HCT116 (cell line): ENCODE measurements at regions not wholly inside any gene's neighbourhood (a gene's known extent, or its start where the extent isn't known, plus 50 kb on each side); places are given as distances from the start of the nearest gene placed in this dataset.

Source experiments
- ATAC-seq: fragments of 200-7000 bp; cut with Tn5 transposase; 2 replicates; pipeline ENCODE4 v1.9.1; 2020; ENCODE audit warnings: mild to moderate bottlenecking, moderate library complexity
- BruUV-seq: library from RNA; stranded (reverse); fragments of 400-500 nt; replicated peaks from 2 replicates; lab custom pipeline; 2021; lab: Mats Ljungman, UMichigan
- CTCF ChIA-PET: fragments of 300-600 bp; sonication (Branson Sonifier 250); formaldehyde crosslinking; loops from one replicate; lab custom pipeline; 2021; ENCODE audit warnings: antibody characterized with exemption; lab: Charles Lee
- POLR2A ChIA-PET: fragments of 300-600, 350-600 bp; sonication (Branson Sonifier 250); formaldehyde crosslinking; loops from one replicate; lab custom pipeline; 2021; ENCODE audit warnings: antibody characterized with exemption; lab: Charles Lee
- RAD21 ChIA-PET, 2 experiments: fragments of 300-600 bp; sonication (Branson Sonifier 250); formaldehyde crosslinking; loops; one replicate each; lab custom pipeline; 2023; ENCODE audit warnings: low total read pairs in 2 of 2; ENCODE audit not compliant: uncharacterized antibody in 2 of 2, unreplicated experiment in 2 of 2, low non-redundant PET in 1 of 2; lab: Charles Lee
- DNase-seq: peaks from one replicate; pipeline ENCODE4 v3.0.0-alpha.2; 2010; ENCODE audit warnings: low read depth, low spot score
- H2AFZ ChIP-seq: fragments of 200-600 bp; shearing (Covaris generic), sonication (generic); 2 replicates; pipeline ENCODE4 v1.6.1; 2017; ENCODE audit warnings: low read depth, mixed run types, mixed read lengths, antibody characterized with exemption, low read length; ENCODE audit not compliant: poor library complexity, severe bottlenecking
- H3K27ac ChIP-seq: 2 replicates; pipeline ENCODE4 v1.5.1; 2012; ENCODE audit warnings: low read depth, low read length
- H3K27me3 ChIP-seq: fragments of 200-600 bp; sonication (generic); 2 replicates; pipeline ENCODE4 v1.6.1; 2016; ENCODE audit warnings: mixed run types, low read length, mixed read lengths; ENCODE audit not compliant: insufficient read depth
- H3K36me3 ChIP-seq, 2 experiments: fragments of 200-500 bp in 1 of 2; fragments of 200-600 bp in 1 of 2; sonication (Bioruptor generic) in 1 of 2; sonication (generic) in 1 of 2; 2 replicates each; pipeline versions ENCODE4 v1.5.1 to v1.6.1; 2014 to 2016; ENCODE audit warnings: low read length in 2 of 2, inconsistent platforms in 1 of 2, mixed read lengths in 1 of 2, mixed run types in 1 of 2; ENCODE audit not compliant: insufficient read depth in 2 of 2, control insufficient read depth in 1 of 2
- H3K4me1 ChIP-seq, 2 experiments: fragments of 200-600 bp in 1 of 2; sonication (generic) in 1 of 2; 2 replicates each; pipeline versions ENCODE4 v1.5.1 to v1.6.1; 2012 to 2017; ENCODE audit warnings: low read length in 2 of 2, inconsistent platforms in 1 of 2, mild to moderate bottlenecking in 1 of 2, mixed read lengths in 1 of 2, mixed run types in 1 of 2, moderate library complexity in 1 of 2; ENCODE audit not compliant: insufficient read depth in 2 of 2, control insufficient read depth in 1 of 2
- H3K4me2 ChIP-seq: fragments of 200-600 bp; sonication (generic); 2 replicates; pipeline ENCODE4 v1.6.1; 2017; ENCODE audit warnings: mixed run types, low read length, mixed read lengths
- H3K4me3 ChIP-seq, 2 experiments: fragments of 200-600 bp in 1 of 2; sonication (generic) in 1 of 2; replicated peaks in 1 of 2; 2 replicates each; pipeline ENCODE4 v1.5.1; 2011 to 2016; ENCODE audit warnings: low read length in 2 of 2, control low read depth in 1 of 2, low read depth in 1 of 2, mild to moderate bottlenecking in 1 of 2, mixed read lengths in 1 of 2, mixed run types in 1 of 2
- H3K79me2 ChIP-seq: fragments of 200-600 bp; sonication (generic); 2 replicates; pipeline ENCODE4 v1.6.1; 2017; ENCODE audit warnings: mild to moderate bottlenecking, mixed run types, low read length, moderate library complexity, mixed read lengths; ENCODE audit not compliant: insufficient read depth
- H3K9ac ChIP-seq: fragments of 200-600 bp; sonication (generic); 2 replicates; pipeline ENCODE4 v1.6.1; 2016; ENCODE audit warnings: low read length, mixed read lengths
- H3K9me2 ChIP-seq: fragments of 200-600 bp; sonication (generic), shearing (Covaris generic); 2 replicates; pipeline ENCODE4 v1.6.1; 2017; ENCODE audit warnings: mixed run types, mild to moderate bottlenecking, moderate library complexity; ENCODE audit not compliant: insufficient read depth
- H3K9me3 ChIP-seq, 2 experiments: fragments of 200-500 bp in 1 of 2; fragments of 200-600 bp in 1 of 2; sonication (Bioruptor generic) in 1 of 2; sonication (generic) in 1 of 2; 2 replicates each; pipeline ENCODE4 v1.6.1; 2014 to 2017; ENCODE audit warnings: low read length in 2 of 2, mixed read lengths in 2 of 2, inconsistent platforms in 1 of 2, low read depth in 1 of 2, mild to moderate bottlenecking in 1 of 2, mixed run types in 1 of 2, moderate library complexity in 1 of 2; ENCODE audit not compliant: control insufficient read depth in 1 of 2, insufficient read depth in 1 of 2
- H4K20me1 ChIP-seq: fragments of 200-600 bp; sonication (generic), shearing (Covaris generic); 2 replicates; pipeline ENCODE4 v1.6.1; 2017; ENCODE audit warnings: mixed run types, mild to moderate bottlenecking, moderate library complexity; ENCODE audit not compliant: insufficient read depth
- ATF3 ChIP-seq: IDR thresholded peaks from 2 replicates; pipeline ENCODE4 v1.6.1; 2012
- CBX3 ChIP-seq: IDR thresholded peaks from 2 replicates; pipeline ENCODE4 v1.6.1; 2012; ENCODE audit warnings: low read depth
- CEBPB ChIP-seq: IDR thresholded peaks from 2 replicates; pipeline ENCODE4 v1.6.1; 2012; ENCODE audit warnings: low read depth
- EZH2 ChIP-seq: fragments of 200-600 bp; sonication (generic); IDR thresholded peaks from 2 replicates; pipeline ENCODE4 v1.6.1; 2017; ENCODE audit warnings: antibody characterized with exemption, mixed run types
- EZH2phosphoT487 ChIP-seq: fragments of 200-600 bp; IDR thresholded peaks from 2 replicates; pipeline ENCODE4 v1.6.1; 2018; ENCODE audit warnings: antibody characterized with exemption, borderline replicate concordance
- FOSL1 ChIP-seq: IDR thresholded peaks from 2 replicates; pipeline ENCODE4 v1.6.1; 2012; ENCODE audit warnings: low read depth
- JUND ChIP-seq: IDR thresholded peaks from 2 replicates; pipeline ENCODE4 v1.6.1; 2012
- MAX ChIP-seq: IDR thresholded peaks from 2 replicates; pipeline ENCODE4 v1.6.1; 2012
- POLR2AphosphoS5 ChIP-seq: IDR thresholded peaks from 2 replicates; pipeline ENCODE4 v1.6.1; 2011; ENCODE audit warnings: mild to moderate bottlenecking, low read depth, low read length, moderate library complexity
- SIN3A ChIP-seq: IDR thresholded peaks from 2 replicates; pipeline ENCODE4 v1.6.1; 2012; ENCODE audit warnings: low read depth
- SP1 ChIP-seq: IDR thresholded peaks from 2 replicates; pipeline ENCODE4 v1.6.1; 2012; ENCODE audit warnings: low read depth
- SRF ChIP-seq: IDR thresholded peaks from 2 replicates; pipeline ENCODE4 v1.6.1; 2012; ENCODE audit warnings: low read depth
- TCF7L2 ChIP-seq: IDR thresholded peaks from 2 replicates; pipeline ENCODE4 v1.7.0; 2011; ENCODE audit warnings: borderline replicate concordance, inconsistent platforms; ENCODE audit not compliant: insufficient read depth, insufficient read length; ENCODE audit errors: extremely low read depth
- YY1 ChIP-seq: IDR thresholded peaks from 2 replicates; pipeline ENCODE4 v1.6.1; 2011; ENCODE audit warnings: low read length, low read depth, moderate library complexity, mild to moderate bottlenecking; ENCODE audit not compliant: insufficient replicate concordance; ENCODE audit errors: extremely low read depth
- ZBTB33 ChIP-seq: IDR thresholded peaks from 2 replicates; pipeline ENCODE4 v1.6.1; 2011; ENCODE audit warnings: mild to moderate bottlenecking, low read length, moderate library complexity; ENCODE audit not compliant: insufficient replicate concordance; ENCODE audit errors: extremely low read depth
- ZFX ChIP-seq: fragments of 450-650 bp; IDR thresholded peaks from 2 replicates; pipeline ENCODE4 v1.6.1; 2017
- intact Hi-C: fragments of 100-400 bp; cut with micrococcal nuclease; formaldehyde crosslinking; loops from 2 replicates; pipeline ENCODE4 v1.10.0; 2022
- TF ChIP-seq, protein P1 (sequence below): IDR thresholded peaks from 2 replicates; pipeline ENCODE4 v1.6.1; 2012; ENCODE audit warnings: low read depth

GRCh38 chrX:95678679-95679078 lies 1006.0 kb upstream of the DIAPH2 start:
- intact Hi-C loops = no loop called here
- DNase-seq (no peak), ATAC-seq (no peak)
- H3K4me2 ChIP-seq = no peak overlapping the region
- TF ChIP-seq, protein P1, sequence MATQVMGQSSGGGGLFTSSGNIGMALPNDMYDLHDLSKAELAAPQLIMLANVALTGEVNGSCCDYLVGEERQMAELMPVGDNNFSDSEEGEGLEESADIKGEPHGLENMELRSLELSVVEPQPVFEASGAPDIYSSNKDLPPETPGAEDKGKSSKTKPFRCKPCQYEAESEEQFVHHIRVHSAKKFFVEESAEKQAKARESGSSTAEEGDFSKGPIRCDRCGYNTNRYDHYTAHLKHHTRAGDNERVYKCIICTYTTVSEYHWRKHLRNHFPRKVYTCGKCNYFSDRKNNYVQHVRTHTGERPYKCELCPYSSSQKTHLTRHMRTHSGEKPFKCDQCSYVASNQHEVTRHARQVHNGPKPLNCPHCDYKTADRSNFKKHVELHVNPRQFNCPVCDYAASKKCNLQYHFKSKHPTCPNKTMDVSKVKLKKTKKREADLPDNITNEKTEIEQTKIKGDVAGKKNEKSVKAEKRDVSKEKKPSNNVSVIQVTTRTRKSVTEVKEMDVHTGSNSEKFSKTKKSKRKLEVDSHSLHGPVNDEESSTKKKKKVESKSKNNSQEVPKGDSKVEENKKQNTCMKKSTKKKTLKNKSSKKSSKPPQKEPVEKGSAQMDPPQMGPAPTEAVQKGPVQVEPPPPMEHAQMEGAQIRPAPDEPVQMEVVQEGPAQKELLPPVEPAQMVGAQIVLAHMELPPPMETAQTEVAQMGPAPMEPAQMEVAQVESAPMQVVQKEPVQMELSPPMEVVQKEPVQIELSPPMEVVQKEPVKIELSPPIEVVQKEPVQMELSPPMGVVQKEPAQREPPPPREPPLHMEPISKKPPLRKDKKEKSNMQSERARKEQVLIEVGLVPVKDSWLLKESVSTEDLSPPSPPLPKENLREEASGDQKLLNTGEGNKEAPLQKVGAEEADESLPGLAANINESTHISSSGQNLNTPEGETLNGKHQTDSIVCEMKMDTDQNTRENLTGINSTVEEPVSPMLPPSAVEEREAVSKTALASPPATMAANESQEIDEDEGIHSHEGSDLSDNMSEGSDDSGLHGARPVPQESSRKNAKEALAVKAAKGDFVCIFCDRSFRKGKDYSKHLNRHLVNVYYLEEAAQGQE = no peak
- no peak for TF ChIP-seq CEBPB
- no peak for TF ChIP-seq MAX
- TF ChIP-seq FOSL1 = no peak
- TF ChIP-seq EZH2phosphoT487 = no peak
- no peak for TF ChIP-seq CBX3
- TF ChIP-seq ZFX = no peak
- TF ChIP-seq SRF = no peak
- TF ChIP-seq POLR2AphosphoS5 = no peak
- no peak for TF ChIP-seq ZBTB33
- TF ChIP-seq ATF3 = no peak
- no peak for TF ChIP-seq SIN3A
- no peak for TF ChIP-seq TCF7L2
- TF ChIP-seq SP1 = no peak
- no peak for TF ChIP-seq YY1
- TF ChIP-seq EZH2 = no peak
- TF ChIP-seq JUND = no peak
- no peaks in the 10 kb centered on the region for H4K20me1 ChIP-seq
- H3K9me3 ChIP-seq = no peaks in the 10 kb centered on the region
- no peaks in the 10 kb centered on the region for H3K9me2 ChIP-seq
- H2AFZ ChIP-seq = no peak overlapping the region
- H3K27me3 ChIP-seq = no peaks in the 10 kb centered on the region
- no peaks in the 10 kb centered on the region for H3K79me2 ChIP-seq
- ChIA-PET POLR2A (no interaction called here), RAD21 (no interaction called here), CTCF (no interaction called here)
- H3K9ac ChIP-seq = no peak overlapping the region
- no peak overlapping the region for H3K27ac ChIP-seq
- H3K4me3 ChIP-seq = no peak overlapping the region
- no peaks in the 10 kb centered on the region for H3K36me3 ChIP-seq
- no peaks in the 10 kb centered on the region for H3K4me1 ChIP-seq
- no TSS peak for BruUV-seq
